ENCODE measurements at regions not wholly inside any gene's neighbourhood (a gene's known extent, or its start where the extent isn't known, plus 50 kb on each side); places are given as distances from the start of the nearest gene placed in this dataset.
A peak's percentile ranks its signal among the peaks of the same experiment; 100 is the strongest.
"Not testable (repeated sequence)": the region's sequence is repeated elsewhere in the genome, so short reads cannot be mapped to it uniquely, and the experiment has no call there.

GRCh38 chr6:154638369-154638768, 94.8 kb upstream of the SCAF8 start:
- DNase-seq = no peak

GRCh38 chr6:154639196-154639595, 94.0 kb upstream of the SCAF8 start:
- not testable (repeated sequence) for DNase-seq

GRCh38 chr6:154648188-154648887, 84.9 kb upstream of the SCAF8 start:
- no peak for DNase-seq

GRCh38 chr6:154648888-154649205, 84.4 kb upstream of the SCAF8 start:
- DNase-seq = no peak

DNA sequence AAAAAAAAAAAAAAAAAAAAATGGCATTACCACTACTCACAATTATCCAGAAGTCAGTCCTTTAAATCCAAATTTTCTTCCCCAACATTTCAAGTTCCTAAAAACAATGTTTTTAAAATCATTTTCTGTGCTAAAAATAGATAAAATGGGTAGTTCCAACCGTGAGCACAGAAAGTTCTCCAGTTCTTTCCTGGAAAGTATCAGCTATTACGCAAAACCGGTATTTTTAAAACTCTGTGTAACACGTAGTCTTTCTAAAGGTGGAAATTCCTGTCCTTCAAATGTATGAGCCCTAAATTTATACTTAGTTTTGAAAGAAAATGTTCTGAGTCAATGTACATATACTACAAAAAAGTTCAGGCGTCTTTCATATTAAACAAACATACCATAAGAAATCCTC, 83.5 kb upstream of the SCAF8 start:
- DNase-seq = no peak

DNA sequence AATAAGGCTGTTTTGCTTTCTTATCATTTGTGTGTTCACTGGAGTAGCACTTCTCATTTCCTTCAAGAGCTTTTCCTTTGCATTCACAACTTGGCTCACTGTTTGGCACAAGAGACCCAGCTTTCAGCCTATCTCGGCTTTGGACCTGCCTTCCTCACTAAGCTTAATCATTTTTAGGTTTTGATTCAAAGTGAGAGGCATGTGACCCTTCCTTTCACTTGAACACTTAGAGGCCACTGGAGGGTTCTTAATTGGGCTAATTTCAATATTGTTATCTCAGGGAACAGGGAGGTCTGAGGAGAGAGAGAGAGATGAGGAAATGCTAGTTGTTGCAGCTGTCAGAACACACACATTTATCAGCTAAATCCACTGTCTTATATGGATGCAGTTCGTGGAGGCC, 82.9 kb upstream of the SCAF8 start:
- DNase-seq = no peak

GRCh38 chr6:154651656-154652055, 81.6 kb upstream of the SCAF8 start:
- no peak for DNase-seq

GRCh38 chr6:154653385-154653784, 79.8 kb upstream of the SCAF8 start:
- DNase-seq = no peak

DNA sequence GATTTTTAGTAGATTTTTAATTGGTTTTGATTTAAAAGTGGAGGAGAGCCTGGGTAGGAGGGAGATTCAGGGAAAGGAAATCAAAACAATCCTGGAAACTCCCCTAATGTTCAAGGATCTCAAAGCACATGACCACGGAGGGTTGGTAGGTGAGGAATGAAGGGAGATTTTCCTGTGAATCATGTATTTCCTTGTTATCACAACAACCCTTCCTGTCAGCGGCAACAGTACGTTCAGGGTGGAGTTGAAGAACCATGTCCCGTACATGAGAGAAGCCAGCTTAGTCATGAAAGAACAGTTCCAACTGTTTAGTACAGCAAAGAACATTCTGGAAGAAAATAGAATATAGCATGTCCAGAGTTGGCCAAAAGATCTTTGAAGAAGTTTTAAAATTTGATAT, 79.4 kb upstream of the SCAF8 start:
- DNase-seq = no peak

GRCh38 chr6:154656660-154657059, 76.6 kb upstream of the SCAF8 start:
- DNase-seq = no peak

GRCh38 chr6:154661768-154662167, 71.4 kb upstream of the SCAF8 start:
- no peak for DNase-seq

- no peak for DNase-seq
Measured at GRCh38 chr6:154664287-154664686, 68.9 kb upstream of the SCAF8 start.

DNA sequence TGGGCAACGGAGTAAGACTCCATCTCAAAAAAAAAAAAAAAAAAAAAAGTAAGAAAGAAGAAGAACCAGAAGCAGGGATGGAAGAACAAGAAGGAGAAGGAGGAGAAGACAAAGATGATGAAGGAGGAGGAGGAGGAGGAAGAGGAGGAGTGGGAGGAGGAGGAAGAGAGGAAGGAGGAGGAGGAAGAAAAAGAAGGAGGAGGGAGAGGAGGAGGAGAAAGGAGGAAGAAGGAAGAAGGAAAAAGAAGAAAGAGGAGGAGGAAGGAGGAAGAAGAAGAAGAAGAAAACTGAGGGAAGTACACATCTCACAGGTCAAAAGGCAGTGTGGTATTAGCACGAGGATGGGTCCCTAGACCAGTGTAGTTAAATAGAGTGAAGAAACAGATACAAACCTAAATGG, 65.1 kb upstream of the SCAF8 start:
- no peak for DNase-seq

DNA sequence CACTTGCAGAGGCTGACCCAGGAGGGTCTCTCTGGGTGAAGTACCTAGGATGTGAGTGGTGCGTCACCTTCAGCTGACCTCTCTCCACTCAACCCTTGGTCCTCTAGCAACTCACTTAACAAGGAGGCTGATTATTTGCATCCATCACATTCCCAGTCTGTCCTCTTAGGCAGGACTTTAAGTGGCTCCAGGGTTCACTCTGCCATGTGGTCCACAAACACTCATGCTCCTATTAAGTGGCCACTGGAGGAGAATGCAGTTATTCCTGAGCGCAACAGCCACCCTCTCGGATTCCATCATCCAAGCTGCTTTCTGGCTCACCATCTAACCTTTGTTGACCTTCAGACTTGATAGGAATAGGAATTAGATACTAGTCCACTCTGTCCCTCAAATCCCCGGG, 61.1 kb upstream of the SCAF8 start:
- DNase-seq = peak in 1 of 2 experiments; percentile 8

GRCh38 chr6:154673919-154674318, 59.3 kb upstream of the SCAF8 start:
- DNase-seq = no peak

DNA sequence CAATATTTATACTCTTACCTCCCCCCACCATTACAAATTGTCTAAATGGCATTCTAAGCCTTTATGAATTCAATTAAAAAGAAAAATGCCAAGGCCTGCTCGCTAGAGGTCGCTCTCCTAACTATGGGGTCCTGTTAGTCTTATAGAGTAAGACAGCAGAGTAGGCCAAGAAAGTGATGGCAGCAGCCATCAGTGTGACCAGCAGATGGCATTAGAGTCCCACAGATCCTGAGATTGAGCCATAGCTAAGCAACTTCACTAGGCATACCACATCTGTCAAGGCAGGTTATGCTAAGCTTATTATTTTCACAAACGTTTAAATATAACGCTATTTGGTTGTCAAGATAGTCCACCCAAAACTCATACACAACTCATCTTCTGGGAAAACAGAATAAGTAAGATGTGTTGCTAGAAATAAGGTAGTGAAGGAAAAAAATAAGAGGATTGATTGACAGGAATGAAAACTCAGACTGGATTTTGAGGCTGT, 57.6 kb upstream of the SCAF8 start:
- peak; percentile 90 to 94 for DNase-seq

- no peak for DNase-seq
Measured at GRCh38 chr6:154682633-154683125, 50.5 kb upstream of the SCAF8 start.

All from SHP77 (cell line).